ENCODE measurements at regions not wholly inside any gene's neighbourhood (a gene's known extent, or its start where the extent isn't known, plus 50 kb on each side); places are given as distances from the start of the nearest gene placed in this dataset.

DNA sequence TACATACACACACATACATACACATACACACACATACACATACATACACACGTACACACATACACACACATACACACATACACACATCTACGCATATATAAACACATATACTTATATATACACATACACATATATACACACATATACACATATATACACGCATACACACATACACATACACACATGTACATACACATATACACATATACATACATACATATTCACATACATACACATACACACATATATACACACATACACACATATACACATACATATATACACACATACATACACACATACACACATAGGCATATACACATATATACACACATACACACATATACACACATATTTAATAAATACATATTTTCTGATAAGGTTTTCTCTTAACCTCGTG is 324.0 kb downstream of the RPS6KC1 start:
- H3K9ac ChIP-seq, result no peak overlapping the region
- H3K9me2 ChIP-seq (ENCODE audit: insufficient read depth), result no peaks in the 10 kb centered on the region
- in situ Hi-C loops (cut with MboI), result no loop called here
- TF ChIP-seq EZH2phosphoT487 (IDR thresholded peaks at IDR 0.05; ENCODE audit: insufficient read depth, low read depth) (no peak), EZH2 (IDR thresholded peaks at IDR 0.05; ENCODE audit: insufficient read depth, poor library complexity, severe bottlenecking) (no peak)
- no peaks in the 10 kb centered on the region for H3K4me1 ChIP-seq (ENCODE audit: insufficient read depth)
- WGBS, 2 experiments (ENCODE audit: low coverage in 1 of 2, low lambda C conversion rate in 2 of 2, missing lambda C conversion rate in 2 of 2), result 78 to 86% methylated on average over 4 of the region's 4 CpGs
- H3K4me3 ChIP-seq, result no peak overlapping the region
- no peak overlapping the region for H3K27ac ChIP-seq
- no peaks in the 10 kb centered on the region for H3K27me3 ChIP-seq (replicated peaks; ENCODE audit: insufficient read depth)
- no peaks in the 10 kb centered on the region for H3K79me2 ChIP-seq (ENCODE audit: insufficient read depth)
- no peaks in the 10 kb centered on the region for H3K9me3 ChIP-seq (ENCODE audit: low read depth)
- H3F3A ChIP-seq (ENCODE audit: insufficient read depth), result no peaks in the 10 kb centered on the region
- no peak overlapping the region for H3K4me2 ChIP-seq (ENCODE audit: unreplicated experiment)
- DNase-seq, result no peak
- no peaks in the 10 kb centered on the region for H3K36me3 ChIP-seq (ENCODE audit: low read depth)
- no peaks in the 10 kb centered on the region for H4K20me1 ChIP-seq (ENCODE audit: insufficient read depth)
- H2AFZ ChIP-seq, result no peak overlapping the region

DNA sequence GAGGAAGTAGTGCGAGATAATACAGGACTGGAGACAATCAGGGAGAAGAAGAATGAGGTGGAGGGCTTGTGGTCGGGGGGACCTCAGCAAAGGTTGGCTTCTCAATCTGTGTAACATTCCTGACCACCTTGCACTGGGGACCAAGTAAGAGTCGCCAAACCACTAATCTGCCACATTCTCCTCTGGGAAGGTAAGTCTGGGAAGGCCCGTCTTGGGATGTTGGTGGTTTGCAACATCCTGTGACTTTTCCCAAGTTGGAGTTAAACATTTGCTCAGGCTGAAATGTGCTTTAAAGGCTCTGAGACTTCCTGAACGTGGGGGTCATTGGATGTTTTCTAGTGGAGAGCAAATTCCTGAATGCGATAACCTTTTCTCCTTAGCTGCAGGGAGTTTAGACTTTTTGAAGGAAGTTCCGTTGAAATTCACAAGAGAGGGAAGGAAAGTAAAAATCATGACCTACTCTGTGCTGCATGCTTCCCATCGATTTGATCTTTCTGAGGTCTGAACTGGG is 325.9 kb downstream of the RPS6KC1 start:
- Histone ChIP-seq H3K4me1 (ENCODE audit: insufficient read depth) (no peaks in the 10 kb centered on the region), H3K27ac (no peak overlapping the region), H3F3A (ENCODE audit: insufficient read depth) (no peaks in the 10 kb centered on the region), H3K9me3 (ENCODE audit: low read depth) (no peaks in the 10 kb centered on the region), H3K9ac (no peak overlapping the region), H3K79me2 (ENCODE audit: insufficient read depth) (no peaks in the 10 kb centered on the region), H3K27me3 (replicated peaks; ENCODE audit: insufficient read depth) (no peaks in the 10 kb centered on the region), H3K4me3 (no peak overlapping the region), H3K4me2 (ENCODE audit: unreplicated experiment) (no peak overlapping the region), H4K20me1 (ENCODE audit: insufficient read depth) (no peaks in the 10 kb centered on the region), H3K36me3 (ENCODE audit: low read depth) (no peaks in the 10 kb centered on the region), H3K9me2 (ENCODE audit: insufficient read depth) (no peaks in the 10 kb centered on the region), H2AFZ (no peak overlapping the region)
- no peak for DNase-seq
- no peak for TF ChIP-seq EZH2phosphoT487 (IDR thresholded peaks at IDR 0.05; ENCODE audit: insufficient read depth, low read depth)
- no peak for TF ChIP-seq EZH2 (IDR thresholded peaks at IDR 0.05; ENCODE audit: insufficient read depth, poor library complexity, severe bottlenecking)
- WGBS, 2 experiments (ENCODE audit: low coverage in 1 of 2, low lambda C conversion rate in 2 of 2, missing lambda C conversion rate in 2 of 2), result 61 to 65% methylated on average over 8 of the region's 8 CpGs
- in situ Hi-C loops (cut with MboI), result no loop called here

DNA sequence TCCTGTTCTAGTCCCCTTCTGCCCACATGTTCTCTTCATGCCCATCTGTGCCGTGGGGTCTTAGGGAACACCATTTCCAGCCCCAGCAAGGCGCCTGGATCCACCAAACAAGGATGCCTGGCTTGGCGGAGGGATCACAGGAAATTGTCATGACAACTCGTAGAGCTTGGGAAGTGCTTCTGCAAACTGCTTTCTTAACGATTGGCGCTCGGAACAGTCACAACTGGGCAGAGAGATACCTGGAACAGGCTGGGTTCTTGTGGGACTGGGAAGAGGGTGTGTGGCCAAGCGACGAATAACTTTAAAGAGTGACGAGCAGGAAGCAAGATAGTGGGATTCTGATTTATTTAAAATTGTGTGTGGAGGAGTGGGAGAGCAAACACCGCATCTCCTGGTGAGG is 329.8 kb downstream of the RPS6KC1 start:
- H3K79me2 ChIP-seq (ENCODE audit: insufficient read depth), result no peaks in the 10 kb centered on the region
- no peak for TF ChIP-seq EZH2 (IDR thresholded peaks at IDR 0.05; ENCODE audit: insufficient read depth, poor library complexity, severe bottlenecking)
- no peaks in the 10 kb centered on the region for H4K20me1 ChIP-seq (ENCODE audit: insufficient read depth)
- H3K27me3 ChIP-seq (replicated peaks; ENCODE audit: insufficient read depth), result no peaks in the 10 kb centered on the region
- H3K9ac ChIP-seq, result no peak overlapping the region
- no peak for DNase-seq
- H3K27ac ChIP-seq, result no peak overlapping the region
- in situ Hi-C loops (cut with MboI), result no loop called here
- no peaks in the 10 kb centered on the region for H3F3A ChIP-seq (ENCODE audit: insufficient read depth)
- 60 to 62% methylated on average over 11 of the region's 11 CpGs for WGBS, 2 experiments (ENCODE audit: low coverage in 1 of 2, low lambda C conversion rate in 2 of 2, missing lambda C conversion rate in 2 of 2)
- H3K9me2 ChIP-seq (ENCODE audit: insufficient read depth), result no peaks in the 10 kb centered on the region
- no peaks in the 10 kb centered on the region for H3K9me3 ChIP-seq (ENCODE audit: low read depth)
- H3K4me3 ChIP-seq, result no peak overlapping the region
- H2AFZ ChIP-seq, result no peak overlapping the region
- H3K36me3 ChIP-seq (ENCODE audit: low read depth), result no peaks in the 10 kb centered on the region
- no peak overlapping the region for H3K4me2 ChIP-seq (ENCODE audit: unreplicated experiment)
- no peaks in the 10 kb centered on the region for H3K4me1 ChIP-seq (ENCODE audit: insufficient read depth)

DNA sequence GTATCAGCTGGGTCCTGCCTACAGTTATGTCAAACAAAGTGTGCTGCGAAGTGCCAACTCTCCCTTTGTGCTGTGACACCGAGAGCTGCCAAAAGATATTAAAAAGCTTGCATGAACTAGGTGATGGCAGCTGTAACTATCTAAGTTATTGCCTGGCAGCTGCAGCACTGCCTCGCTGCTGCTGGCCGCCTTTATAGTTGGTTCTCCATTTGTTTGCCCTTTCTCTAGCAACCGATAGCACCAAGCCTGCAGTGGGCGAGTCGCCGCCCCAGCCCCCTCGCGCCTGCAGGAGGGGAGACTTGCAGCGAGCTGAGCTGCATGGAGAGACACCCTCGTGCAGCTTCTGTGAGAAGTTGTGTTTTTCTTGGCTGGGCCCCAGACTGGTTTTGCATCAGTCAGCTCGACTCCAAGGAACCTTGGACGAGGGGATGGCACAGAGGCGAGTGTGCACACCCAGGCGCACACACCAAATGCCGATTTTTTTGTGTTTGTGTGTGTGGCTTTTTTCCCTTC is 330.6 kb downstream of the RPS6KC1 start:
- 4 to 5% methylated on average over 17 of the region's 17 CpGs for WGBS, 2 experiments (ENCODE audit: low coverage in 1 of 2, low lambda C conversion rate in 2 of 2, missing lambda C conversion rate in 2 of 2)
- H3K27ac ChIP-seq, result no peak overlapping the region
- H3F3A ChIP-seq (ENCODE audit: insufficient read depth), result no peaks in the 10 kb centered on the region
- no peak for TF ChIP-seq EZH2 (IDR thresholded peaks at IDR 0.05; ENCODE audit: insufficient read depth, poor library complexity, severe bottlenecking)
- no peaks in the 10 kb centered on the region for H3K27me3 ChIP-seq (replicated peaks; ENCODE audit: insufficient read depth)
- H3K36me3 ChIP-seq (ENCODE audit: low read depth), result no peaks in the 10 kb centered on the region
- H3K79me2 ChIP-seq (ENCODE audit: insufficient read depth), result no peaks in the 10 kb centered on the region
- H3K9ac ChIP-seq, result no peak overlapping the region
- no peaks in the 10 kb centered on the region for H3K4me1 ChIP-seq (ENCODE audit: insufficient read depth)
- no peaks in the 10 kb centered on the region for H3K9me2 ChIP-seq (ENCODE audit: insufficient read depth)
- H3K4me3 ChIP-seq, result no peak overlapping the region
- H4K20me1 ChIP-seq (ENCODE audit: insufficient read depth), result no peaks in the 10 kb centered on the region
- in situ Hi-C loops (cut with MboI), result no loop called here
- no peak overlapping the region for H2AFZ ChIP-seq
- H3K9me3 ChIP-seq (ENCODE audit: low read depth), result no peaks in the 10 kb centered on the region
- peak overlapping the region; percentile 7 for H3K4me2 ChIP-seq (ENCODE audit: unreplicated experiment)
- DNase-seq, result peak; percentile 19

DNA sequence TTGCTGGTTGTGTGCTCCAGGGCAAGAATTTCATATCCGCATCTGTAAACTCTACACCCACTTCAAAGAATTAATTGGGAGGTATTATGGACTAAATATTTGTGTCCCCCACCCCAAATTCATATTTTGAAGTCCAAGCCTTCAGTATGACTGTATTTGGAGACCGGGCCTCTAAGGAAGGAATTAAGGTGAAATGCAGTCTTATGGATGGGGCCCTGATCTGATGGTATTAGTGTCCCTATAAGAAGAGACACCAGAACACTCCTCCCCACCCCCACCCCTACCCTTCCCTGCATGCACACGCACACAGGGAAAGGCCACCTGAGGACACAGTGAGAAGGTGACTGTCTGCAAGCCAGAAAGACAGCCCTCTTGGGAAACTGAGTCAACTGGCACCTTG is 332.4 kb downstream of the RPS6KC1 start:
- TF ChIP-seq EZH2 (IDR thresholded peaks at IDR 0.05; ENCODE audit: insufficient read depth, poor library complexity, severe bottlenecking) (no peak), EZH2phosphoT487 (IDR thresholded peaks at IDR 0.05; ENCODE audit: insufficient read depth, low read depth) (no peak)
- no peaks in the 10 kb centered on the region for H3K79me2 ChIP-seq (ENCODE audit: insufficient read depth)
- H3F3A ChIP-seq (ENCODE audit: insufficient read depth), result no peaks in the 10 kb centered on the region
- 29 to 44% methylated on average over 3 of the region's 3 CpGs for WGBS, 2 experiments (ENCODE audit: low coverage in 1 of 2, low lambda C conversion rate in 2 of 2, missing lambda C conversion rate in 2 of 2)
- no peaks in the 10 kb centered on the region for H4K20me1 ChIP-seq (ENCODE audit: insufficient read depth)
- no peaks in the 10 kb centered on the region for H3K27me3 ChIP-seq (replicated peaks; ENCODE audit: insufficient read depth)
- in situ Hi-C loops (cut with MboI), result no loop called here
- H3K36me3 ChIP-seq (ENCODE audit: low read depth), result no peaks in the 10 kb centered on the region
- no peak overlapping the region for H3K9ac ChIP-seq
- no peak overlapping the region for H2AFZ ChIP-seq
- H3K27ac ChIP-seq, result no peak overlapping the region
- H3K4me1 ChIP-seq (ENCODE audit: insufficient read depth), result no peaks in the 10 kb centered on the region
- no peak overlapping the region for H3K4me3 ChIP-seq
- DNase-seq, result no peak
- H3K9me3 ChIP-seq (ENCODE audit: low read depth), result no peaks in the 10 kb centered on the region
- H3K4me2 ChIP-seq (ENCODE audit: unreplicated experiment), result no peak overlapping the region
- no peaks in the 10 kb centered on the region for H3K9me2 ChIP-seq (ENCODE audit: insufficient read depth)

Data from GM23248 (cell line).